KMS-11 (cell line): ENCODE measurements at regions not wholly inside any gene's neighbourhood (a gene's known extent, or its start where the extent isn't known, plus 50 kb on each side); places are given as distances from the start of the nearest gene placed in this dataset.

Experiments
- H2AFZ ChIP-seq: fragments of 200-600 bp; sonication (generic); 2 replicates; pipeline ENCODE4 v1.6.1; 2016; ENCODE audit warnings: antibody characterized with exemption, mixed run types, low read depth
- H3K27ac ChIP-seq: fragments of 200-600 bp; sonication (generic); 2 replicates; pipeline ENCODE4 v1.6.1; 2016; ENCODE audit warnings: mild to moderate bottlenecking, mixed run types
- H3K27me3 ChIP-seq: fragments of 200-600 bp; sonication (generic); 2 replicates; pipeline ENCODE4 v1.6.1; 2017; ENCODE audit warnings: mild to moderate bottlenecking, low read depth, mixed run types, moderate library complexity; ENCODE audit not compliant: insufficient read depth
- H3K36me3 ChIP-seq: fragments of 200-600 bp; sonication (generic); 2 replicates; pipeline ENCODE4 v1.6.1; 2017; ENCODE audit warnings: mild to moderate bottlenecking, mixed run types; ENCODE audit not compliant: insufficient read depth
- H3K4me1 ChIP-seq: fragments of 200-600 bp; sonication (generic); 2 replicates; pipeline ENCODE4 v1.6.1; 2016; ENCODE audit warnings: mild to moderate bottlenecking, low read depth, mixed run types; ENCODE audit not compliant: poor library complexity, severe bottlenecking
- H3K4me2 ChIP-seq: fragments of 200-600 bp; sonication (generic); 2 replicates; pipeline ENCODE4 v1.7.0; 2016; ENCODE audit warnings: mild to moderate bottlenecking, mixed run types
- H3K4me3 ChIP-seq: fragments of 200-600 bp; sonication (generic); IDR thresholded peaks from 2 replicates; pipeline ENCODE4 v1.6.1; 2017; ENCODE audit warnings: low read depth, low read length, mixed read lengths; ENCODE audit not compliant: insufficient read depth
- H3K79me2 ChIP-seq: fragments of 200-600 bp; sonication (generic); 2 replicates; pipeline ENCODE4 v1.6.1; 2016; ENCODE audit warnings: low read depth, mixed run types; ENCODE audit not compliant: insufficient read depth
- H3K9ac ChIP-seq: fragments of 200-600 bp; sonication (generic); 2 replicates; pipeline ENCODE4 v1.6.1; 2016; ENCODE audit warnings: mild to moderate bottlenecking, mixed run types
- H4K20me1 ChIP-seq: fragments of 200-600 bp; sonication (generic); 2 replicates; pipeline ENCODE4 v1.6.1; 2016; ENCODE audit warnings: mild to moderate bottlenecking, mixed run types; ENCODE audit not compliant: insufficient read depth
- TF ChIP-seq, protein P1 (sequence below): fragments of 200-600 bp; sonication (generic); conservative IDR thresholded peaks from 2 replicates; pipeline ENCODE4 v1.6.1; 2017; ENCODE audit warnings: low read depth, mild to moderate bottlenecking, antibody characterized with exemption, low read length, moderate library complexity, mixed read lengths

DNA sequence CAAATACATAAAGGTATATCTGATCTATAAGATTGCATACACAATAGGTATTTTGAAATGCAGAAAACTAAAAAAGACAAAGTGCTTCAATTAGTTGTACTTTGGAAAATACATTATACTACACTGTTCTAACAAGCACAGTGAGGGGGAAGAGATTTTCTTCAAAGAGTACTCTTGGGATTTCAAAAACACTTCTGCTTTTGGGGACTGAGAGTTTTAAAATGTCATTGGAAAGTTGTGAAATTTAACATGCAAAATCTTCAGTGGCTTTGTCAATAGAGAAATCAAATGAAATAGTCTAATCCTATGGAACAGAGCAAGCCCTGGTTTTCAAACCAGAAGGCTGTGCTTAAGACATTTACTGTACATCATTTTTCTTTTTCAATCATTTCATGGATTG, 322.2 kb upstream of the SEMA6D start:
- H2AFZ ChIP-seq = no peak overlapping the region
- H3K4me3 ChIP-seq = no peak overlapping the region
- no peak overlapping the region for H3K4me2 ChIP-seq
- no peaks in the 10 kb centered on the region for H3K27me3 ChIP-seq
- H3K79me2 ChIP-seq = no peaks in the 10 kb centered on the region
- H3K36me3 ChIP-seq = no peaks in the 10 kb centered on the region
- H3K4me1 ChIP-seq = peaks cover 8% of the 10 kb centered on the region
- TF ChIP-seq, protein P1, sequence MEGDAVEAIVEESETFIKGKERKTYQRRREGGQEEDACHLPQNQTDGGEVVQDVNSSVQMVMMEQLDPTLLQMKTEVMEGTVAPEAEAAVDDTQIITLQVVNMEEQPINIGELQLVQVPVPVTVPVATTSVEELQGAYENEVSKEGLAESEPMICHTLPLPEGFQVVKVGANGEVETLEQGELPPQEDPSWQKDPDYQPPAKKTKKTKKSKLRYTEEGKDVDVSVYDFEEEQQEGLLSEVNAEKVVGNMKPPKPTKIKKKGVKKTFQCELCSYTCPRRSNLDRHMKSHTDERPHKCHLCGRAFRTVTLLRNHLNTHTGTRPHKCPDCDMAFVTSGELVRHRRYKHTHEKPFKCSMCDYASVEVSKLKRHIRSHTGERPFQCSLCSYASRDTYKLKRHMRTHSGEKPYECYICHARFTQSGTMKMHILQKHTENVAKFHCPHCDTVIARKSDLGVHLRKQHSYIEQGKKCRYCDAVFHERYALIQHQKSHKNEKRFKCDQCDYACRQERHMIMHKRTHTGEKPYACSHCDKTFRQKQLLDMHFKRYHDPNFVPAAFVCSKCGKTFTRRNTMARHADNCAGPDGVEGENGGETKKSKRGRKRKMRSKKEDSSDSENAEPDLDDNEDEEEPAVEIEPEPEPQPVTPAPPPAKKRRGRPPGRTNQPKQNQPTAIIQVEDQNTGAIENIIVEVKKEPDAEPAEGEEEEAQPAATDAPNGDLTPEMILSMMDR = no peak
- H3K9ac ChIP-seq = no peak overlapping the region
- no peak overlapping the region for H3K27ac ChIP-seq
- H4K20me1 ChIP-seq = no peaks in the 10 kb centered on the region

DNA sequence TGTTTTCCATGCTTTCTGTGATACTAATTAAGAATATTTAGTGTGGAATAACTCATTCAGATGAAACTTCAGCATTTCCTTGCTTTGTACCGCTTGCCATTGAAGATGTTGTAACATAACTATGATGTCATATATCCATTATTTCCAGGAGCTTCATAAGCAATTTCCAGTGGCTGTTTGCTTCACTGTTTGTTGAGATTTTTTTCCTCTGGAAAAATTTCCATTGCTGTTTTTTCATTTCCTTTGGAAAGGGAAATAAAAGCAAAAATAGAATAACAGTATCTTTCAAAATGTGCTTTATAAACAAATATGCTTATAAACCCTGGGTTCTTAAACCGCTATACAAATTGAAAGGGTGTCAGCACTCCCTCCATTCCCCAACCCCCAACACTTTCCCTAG, 319.6 kb upstream of the SEMA6D start:
- Histone ChIP-seq H2AFZ (no peak overlapping the region), H3K36me3 (no peaks in the 10 kb centered on the region), H3K4me3 (no peak overlapping the region), H3K4me2 (no peak overlapping the region), H3K27ac (no peak overlapping the region), H3K27me3 (no peaks in the 10 kb centered on the region), H3K9ac (no peak overlapping the region), H3K79me2 (no peaks in the 10 kb centered on the region), H3K4me1 (no peaks in the 10 kb centered on the region), H4K20me1 (no peaks in the 10 kb centered on the region)
- TF ChIP-seq, protein P1 = no peak

DNA sequence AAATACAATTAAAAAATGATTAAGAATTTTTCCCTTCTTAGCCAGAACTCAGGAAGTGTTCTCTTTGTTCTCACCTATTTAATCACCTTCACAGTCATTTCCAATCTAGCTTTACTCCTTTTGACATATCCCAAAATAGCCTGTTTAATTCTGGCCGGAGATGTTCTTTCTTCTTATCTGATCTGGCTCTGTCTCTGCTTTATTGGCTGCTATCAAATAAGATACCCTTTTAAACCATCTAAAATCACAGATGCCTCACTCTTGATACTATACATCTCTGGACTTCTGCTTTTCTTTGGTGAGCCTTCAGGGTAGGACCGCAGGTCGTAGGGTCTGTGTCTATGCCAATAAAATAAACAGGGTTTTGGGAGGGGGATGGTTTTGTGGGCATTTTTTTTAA, 319.2 kb upstream of the SEMA6D start:
- Histone ChIP-seq H4K20me1 (no peaks in the 10 kb centered on the region), H3K79me2 (no peaks in the 10 kb centered on the region), H3K4me2 (no peak overlapping the region), H3K36me3 (no peaks in the 10 kb centered on the region), H3K4me3 (no peak overlapping the region), H3K27me3 (no peaks in the 10 kb centered on the region), H2AFZ (no peak overlapping the region), H3K4me1 (no peaks in the 10 kb centered on the region), H3K27ac (no peak overlapping the region), H3K9ac (no peak overlapping the region)
- TF ChIP-seq, protein P1 = no peak

DNA sequence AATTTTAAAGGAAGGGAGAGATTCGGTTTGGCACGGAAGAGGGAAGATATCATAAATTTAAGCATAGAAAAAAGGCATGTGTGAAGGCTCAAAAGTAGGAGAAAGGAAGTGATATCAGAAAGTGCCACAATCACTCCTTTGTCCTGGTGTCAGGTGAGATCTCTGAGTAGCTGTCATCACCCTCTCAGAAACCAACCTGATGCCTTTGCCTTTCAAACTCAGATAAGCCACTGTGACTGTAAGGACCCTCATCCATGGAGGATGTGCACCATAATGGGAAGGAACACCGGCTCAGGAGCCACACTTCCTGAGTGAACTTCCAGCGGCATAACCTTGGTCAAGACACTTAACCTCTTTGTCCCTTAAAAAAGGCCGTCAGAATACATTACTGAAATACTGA, 318.7 kb upstream of the SEMA6D start:
- TF ChIP-seq, protein P1 = no peak
- no peaks in the 10 kb centered on the region for H3K79me2 ChIP-seq
- no peaks in the 10 kb centered on the region for H4K20me1 ChIP-seq
- no peaks in the 10 kb centered on the region for H3K4me1 ChIP-seq
- no peak overlapping the region for H3K4me3 ChIP-seq
- no peak overlapping the region for H3K4me2 ChIP-seq
- no peak overlapping the region for H2AFZ ChIP-seq
- H3K27me3 ChIP-seq = no peaks in the 10 kb centered on the region
- no peaks in the 10 kb centered on the region for H3K36me3 ChIP-seq
- H3K9ac ChIP-seq = no peak overlapping the region
- no peak overlapping the region for H3K27ac ChIP-seq

DNA sequence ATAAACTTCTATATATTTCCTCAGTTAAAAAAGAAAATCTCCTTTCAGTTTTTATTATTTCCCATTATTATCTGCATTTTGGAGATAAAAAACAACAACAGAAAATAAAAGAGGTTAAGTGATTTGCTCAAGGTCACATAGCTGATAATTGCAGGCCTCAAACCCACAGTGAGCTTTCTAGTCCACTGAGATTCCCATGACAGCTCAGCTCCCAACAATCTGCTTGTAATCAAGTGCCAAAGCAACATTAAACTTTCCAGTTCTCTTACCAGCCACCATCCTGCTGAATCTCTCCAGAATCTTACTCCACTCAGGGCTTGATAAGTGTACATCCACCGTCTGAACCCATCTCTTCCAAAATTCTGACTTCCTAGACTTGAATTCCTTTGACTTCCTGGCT, 318.2 kb upstream of the SEMA6D start:
- Histone ChIP-seq H3K4me2 (no peak overlapping the region), H3K4me1 (no peaks in the 10 kb centered on the region), H3K79me2 (no peaks in the 10 kb centered on the region), H4K20me1 (no peaks in the 10 kb centered on the region), H3K27me3 (no peaks in the 10 kb centered on the region), H2AFZ (no peak overlapping the region), H3K36me3 (no peaks in the 10 kb centered on the region), H3K27ac (no peak overlapping the region), H3K9ac (no peak overlapping the region), H3K4me3 (no peak overlapping the region)
- TF ChIP-seq, protein P1 = no peak
